Tibial artery (tissue), 4 donors: ENCODE measurements at regions not wholly inside any gene's neighbourhood (a gene's known extent, or its start where the extent isn't known, plus 50 kb on each side); places are given as distances from the start of the nearest gene placed in this dataset.
"Not testable (repeated sequence)": the region's sequence is repeated elsewhere in the genome, so short reads cannot be mapped to it uniquely, and the experiment has no call there.

ENCODE experiments used
- DNase-seq, 2 donors: peaks; one replicate each; pipeline ENCODE4 v3.0.0-alpha.2; 2019
- H3K27ac ChIP-seq, 2 donors: fragments of 200-600 bp; sonication (generic) in 1 of 2; 1 replicate in 1 of 2; 2 replicates in 1 of 2; pipeline ENCODE4 v1.5.1; 2018 to 2019; ENCODE audit warnings: mild to moderate bottlenecking in 1 of 2
- H3K27me3 ChIP-seq, 2 donors: fragments of 200-600 bp; sonication (generic) in 1 of 2; one replicate each; pipeline versions ENCODE4 v1.5.1 to v1.6.0; 2016 to 2019
- H3K36me3 ChIP-seq, 3 donors: fragments of 200-600 bp; sonication (generic) in 2 of 3; one replicate each; pipeline ENCODE4 v1.5.1; 2016 to 2019; ENCODE audit warnings: mild to moderate bottlenecking in 2 of 3
- H3K4me1 ChIP-seq, 4 donors: fragments of 200-600 bp; sonication (generic) in 2 of 4; 1 replicate in 3 of 4; 2 replicates in 1 of 4; pipeline ENCODE4 v1.5.1; 2016 to 2019
- H3K4me3 ChIP-seq, 2 donors: fragments of 200-600 bp; sonication (generic) in 1 of 2; 1 replicate in 1 of 2; 2 replicates in 1 of 2; pipeline ENCODE4 v1.5.1; 2018 to 2019; ENCODE audit warnings: mild to moderate bottlenecking in 2 of 2
- H3K9me3 ChIP-seq, 3 donors: fragments of 200-600 bp; sonication (generic) in 1 of 3; one replicate each; pipeline ENCODE4 v1.5.1; 2016 to 2019
- CTCF ChIP-seq, 2 experiments: fragments of 200-600 bp in 1 of 2; fragments of 450-650 bp in 1 of 2; IDR thresholded peaks; one replicate each; pipeline ENCODE4 v1.5.1; 2017 to 2019; ENCODE audit warnings: antibody characterized with exemption in 2 of 2, mild to moderate bottlenecking in 1 of 2, moderate library complexity in 1 of 2
- intact Hi-C: fragments of 100-400 bp; cut with DNase I; formaldehyde crosslinking; loops from one replicate; pipeline ENCODE4 v1.15.0; 2023; ENCODE audit warnings: low total_unique reads

GRCh38 chr6:105855433-105855832 lies 230.7 kb upstream of the PRDM1 start:
- no peaks in the 10 kb centered on the region for H3K9me3 ChIP-seq
- H3K4me3 ChIP-seq = no peak overlapping the region
- TF ChIP-seq CTCF (IDR thresholded peaks at IDR 0.05) = no peak
- no peak for DNase-seq
- intact Hi-C loops = no loop called here
- no peaks in the 10 kb centered on the region for H3K4me1 ChIP-seq
- H3K36me3 ChIP-seq = no peaks in the 10 kb centered on the region
- no peaks in the 10 kb centered on the region for H3K27me3 ChIP-seq
- no peak overlapping the region for H3K27ac ChIP-seq

GRCh38 chr6:105853979-105854378 lies 232.2 kb upstream of the PRDM1 start:
- DNase-seq, H3K4me1 ChIP-seq, H3K27me3 ChIP-seq, H3K4me3 ChIP-seq, H3K27ac ChIP-seq, intact Hi-C loops, H3K9me3 ChIP-seq, H3K36me3 ChIP-seq: not testable (repeated sequence)

- intact Hi-C loops = no loop called here
- H3K36me3 ChIP-seq = no peaks in the 10 kb centered on the region
- no peak overlapping the region for H3K27ac ChIP-seq
- TF ChIP-seq CTCF (IDR thresholded peaks at IDR 0.05) = no peak
- no peaks in the 10 kb centered on the region for H3K9me3 ChIP-seq
- H3K4me3 ChIP-seq = no peak overlapping the region
- H3K27me3 ChIP-seq = no peaks in the 10 kb centered on the region
- DNase-seq = no peak
- H3K4me1 ChIP-seq = no peaks in the 10 kb centered on the region
Measured at GRCh38 chr6:105851606-105852005, 234.5 kb upstream of the PRDM1 start.

- Histone ChIP-seq H3K36me3 (no peaks in the 10 kb centered on the region), H3K27ac (no peak overlapping the region)
Measured at GRCh38 chr6:105851113-105851580, 235.0 kb upstream of the PRDM1 start.

GRCh38 chr6:105850261-105851112 lies 235.6 kb upstream of the PRDM1 start:
- no peak overlapping the region for H3K27ac ChIP-seq
- H3K27me3 ChIP-seq = no peaks in the 10 kb centered on the region
- H3K4me3 ChIP-seq = no peak overlapping the region
- no peaks in the 10 kb centered on the region for H3K9me3 ChIP-seq
- H3K36me3 ChIP-seq = no peaks in the 10 kb centered on the region
- H3K4me1 ChIP-seq = no peaks in the 10 kb centered on the region
- DNase-seq = no peak
- TF ChIP-seq CTCF (IDR thresholded peaks at IDR 0.05) = no peak
- intact Hi-C loops = no loop called here

More at GRCh38 chr6:105851113-105851580, 235.0 kb upstream of the PRDM1 start:
- H3K4me1 ChIP-seq = no peaks in the 10 kb centered on the region
- H3K9me3 ChIP-seq = no peaks in the 10 kb centered on the region
- H3K4me3 ChIP-seq = no peak overlapping the region
- no peak for DNase-seq
- intact Hi-C loops = no loop called here
- TF ChIP-seq CTCF (IDR thresholded peaks at IDR 0.05) = no peak
- H3K27me3 ChIP-seq = no peaks in the 10 kb centered on the region

GRCh38 chr6:105849746-105850145 lies 236.4 kb upstream of the PRDM1 start:
- intact Hi-C loops = no loop called here
- TF ChIP-seq CTCF (IDR thresholded peaks at IDR 0.05) = no peak
- no peaks in the 10 kb centered on the region for H3K27me3 ChIP-seq
- H3K27ac ChIP-seq = no peak overlapping the region
- no peak for DNase-seq
- H3K4me3 ChIP-seq = no peak overlapping the region
- H3K9me3 ChIP-seq = no peaks in the 10 kb centered on the region
- H3K4me1 ChIP-seq = no peaks in the 10 kb centered on the region
- no peaks in the 10 kb centered on the region for H3K36me3 ChIP-seq
